Retinal pigment epithelial cell (primary cell): ENCODE measurements at regions not wholly inside any gene's neighbourhood (a gene's known extent, or its start where the extent isn't known, plus 50 kb on each side); places are given as distances from the start of the nearest gene placed in this dataset.

ENCODE experiments used
- DNase-seq: peaks from one replicate; pipeline ENCODE4 v3.0.0-alpha.2; 2010; ENCODE audit warnings: low read depth
- H3K4me3 ChIP-seq: 2 replicates; pipeline ENCODE4 v1.5.1; 2011; ENCODE audit warnings: mild to moderate bottlenecking, low read length, control low read depth, moderate library complexity
- TF ChIP-seq, protein P1 (sequence below): conservative IDR thresholded peaks from 2 replicates; pipeline ENCODE4 v1.5.1; 2011; ENCODE audit warnings: low read depth, low read length, control low read depth, inconsistent platforms

- TF ChIP-seq, protein P1, sequence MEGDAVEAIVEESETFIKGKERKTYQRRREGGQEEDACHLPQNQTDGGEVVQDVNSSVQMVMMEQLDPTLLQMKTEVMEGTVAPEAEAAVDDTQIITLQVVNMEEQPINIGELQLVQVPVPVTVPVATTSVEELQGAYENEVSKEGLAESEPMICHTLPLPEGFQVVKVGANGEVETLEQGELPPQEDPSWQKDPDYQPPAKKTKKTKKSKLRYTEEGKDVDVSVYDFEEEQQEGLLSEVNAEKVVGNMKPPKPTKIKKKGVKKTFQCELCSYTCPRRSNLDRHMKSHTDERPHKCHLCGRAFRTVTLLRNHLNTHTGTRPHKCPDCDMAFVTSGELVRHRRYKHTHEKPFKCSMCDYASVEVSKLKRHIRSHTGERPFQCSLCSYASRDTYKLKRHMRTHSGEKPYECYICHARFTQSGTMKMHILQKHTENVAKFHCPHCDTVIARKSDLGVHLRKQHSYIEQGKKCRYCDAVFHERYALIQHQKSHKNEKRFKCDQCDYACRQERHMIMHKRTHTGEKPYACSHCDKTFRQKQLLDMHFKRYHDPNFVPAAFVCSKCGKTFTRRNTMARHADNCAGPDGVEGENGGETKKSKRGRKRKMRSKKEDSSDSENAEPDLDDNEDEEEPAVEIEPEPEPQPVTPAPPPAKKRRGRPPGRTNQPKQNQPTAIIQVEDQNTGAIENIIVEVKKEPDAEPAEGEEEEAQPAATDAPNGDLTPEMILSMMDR: no peak
- no peak overlapping the region for H3K4me3 ChIP-seq
- DNase-seq: no peak
These were observed 125.3 kb downstream of the SAMD9 start for GRCh38 chr7:92992483-92992882.

DNA sequence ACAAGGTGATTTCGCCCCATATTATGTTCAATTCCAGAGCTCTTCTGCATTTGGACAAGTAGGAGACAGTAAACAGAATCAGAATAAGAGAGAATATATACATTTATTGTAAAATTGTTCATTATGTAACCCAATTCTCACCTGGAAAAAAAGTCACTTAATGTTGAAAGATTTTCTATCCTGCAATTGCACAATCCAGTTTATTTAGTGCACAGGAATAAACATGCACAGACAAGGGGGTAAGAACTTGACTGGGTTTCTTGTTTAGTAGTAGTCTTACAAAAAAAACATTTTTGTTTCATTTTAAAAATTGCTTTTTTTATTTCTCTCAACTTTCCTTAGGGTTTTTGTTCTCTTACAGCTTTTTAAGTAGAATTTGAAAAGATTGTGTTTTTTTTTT is 126.6 kb downstream of the SAMD9 start:
- TF ChIP-seq, protein P1: no peak
- DNase-seq: no peak
- no peak overlapping the region for H3K4me3 ChIP-seq

DNA sequence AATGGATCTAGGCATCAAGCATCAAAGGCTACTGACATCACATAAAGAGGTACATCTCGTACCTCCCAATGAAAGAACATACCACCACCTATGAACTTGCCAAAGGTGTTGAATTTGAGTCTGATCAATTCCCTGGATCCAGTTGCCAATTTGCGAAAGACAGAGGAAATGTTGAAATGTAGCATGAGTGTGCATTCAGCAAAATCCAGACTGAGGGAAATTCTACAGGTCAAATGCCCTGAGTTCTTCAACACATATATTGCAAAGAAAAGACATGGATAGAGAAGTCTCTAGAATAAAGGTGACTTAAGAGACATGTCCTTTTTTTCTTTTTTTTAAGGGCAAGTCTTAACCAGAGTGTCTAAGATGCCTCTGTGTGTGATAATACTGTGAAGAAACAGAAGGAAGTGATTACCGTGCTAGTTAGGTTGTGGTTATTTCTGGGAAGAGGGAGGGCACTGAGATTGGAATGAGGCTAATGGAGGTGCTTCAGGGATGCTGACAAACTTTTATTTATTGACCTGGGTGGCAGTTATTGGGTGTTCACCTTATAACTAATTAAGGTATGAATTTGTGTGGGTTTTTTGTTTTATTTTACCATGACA is 128.7 kb downstream of the SAMD9 start:
- no peak for DNase-seq
- TF ChIP-seq, protein P1: no peak
- H3K4me3 ChIP-seq: no peak overlapping the region

DNA sequence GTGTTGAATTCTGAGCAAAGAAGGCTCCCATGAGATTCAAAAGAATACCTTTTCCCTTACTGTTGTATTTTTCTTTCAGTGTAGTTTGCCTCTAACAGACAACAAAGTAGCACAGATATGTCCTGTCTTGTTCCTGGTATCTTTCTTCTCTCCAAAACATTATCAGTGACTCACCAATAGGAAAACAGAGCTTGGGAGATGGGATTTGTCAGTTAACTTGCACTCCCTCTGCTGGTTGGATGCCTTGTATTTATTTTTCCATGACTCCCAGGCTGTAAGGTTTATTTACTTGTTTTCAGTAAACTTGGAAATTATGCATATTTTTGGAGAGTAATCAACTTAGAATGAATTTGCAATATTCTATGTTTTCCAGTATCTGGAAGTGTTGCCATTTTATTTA is 129.7 kb downstream of the SAMD9 start:
- TF ChIP-seq, protein P1: peak; percentile 51

DNA sequence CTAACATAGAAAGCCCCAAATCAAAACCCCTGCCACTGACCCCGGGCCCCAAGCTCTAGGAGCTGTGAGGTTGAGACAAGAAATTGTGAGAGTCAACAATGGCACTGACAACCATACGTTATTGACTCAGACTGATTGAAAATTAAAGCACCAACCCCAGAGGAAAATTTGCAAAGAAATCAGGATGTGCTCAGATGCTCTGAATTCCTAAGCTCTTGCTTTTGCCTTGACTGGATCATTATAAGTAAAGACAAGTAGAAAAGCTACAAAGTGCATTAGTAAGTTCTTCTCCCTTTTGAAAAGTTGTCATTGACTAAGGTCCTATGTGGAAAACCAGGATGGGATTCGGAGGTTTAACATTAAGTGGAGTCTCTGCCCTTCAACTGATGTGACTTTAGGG is 130.2 kb downstream of the SAMD9 start:
- TF ChIP-seq, protein P1: no peak
- H3K4me3 ChIP-seq: no peak overlapping the region
- no peak for DNase-seq

More for the DNA sequence above, 129.7 kb downstream of the SAMD9 start:
- no peak overlapping the region for H3K4me3 ChIP-seq
- DNase-seq: no peak

DNA sequence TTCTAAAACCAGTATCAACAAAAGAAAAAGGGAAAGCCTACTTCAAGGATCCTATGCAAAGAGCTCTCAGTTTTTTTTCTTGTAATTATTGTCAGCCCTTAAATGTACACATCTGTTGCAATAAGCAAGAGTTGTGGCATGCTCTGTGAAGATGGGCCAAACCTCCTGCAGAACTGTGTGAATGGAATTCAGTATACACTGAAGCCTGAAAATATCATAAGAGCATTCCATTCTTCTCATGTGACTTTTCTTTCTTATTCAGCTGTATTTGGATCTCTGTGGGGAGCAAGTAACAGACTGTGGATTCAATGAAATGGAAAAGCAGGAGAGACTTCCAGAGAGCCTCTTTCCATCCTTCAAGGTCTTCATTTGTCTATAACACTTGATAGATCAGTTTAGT is 130.7 kb downstream of the SAMD9 start:
- no peak for DNase-seq
- H3K4me3 ChIP-seq: no peak overlapping the region
- TF ChIP-seq, protein P1: no peak

DNA sequence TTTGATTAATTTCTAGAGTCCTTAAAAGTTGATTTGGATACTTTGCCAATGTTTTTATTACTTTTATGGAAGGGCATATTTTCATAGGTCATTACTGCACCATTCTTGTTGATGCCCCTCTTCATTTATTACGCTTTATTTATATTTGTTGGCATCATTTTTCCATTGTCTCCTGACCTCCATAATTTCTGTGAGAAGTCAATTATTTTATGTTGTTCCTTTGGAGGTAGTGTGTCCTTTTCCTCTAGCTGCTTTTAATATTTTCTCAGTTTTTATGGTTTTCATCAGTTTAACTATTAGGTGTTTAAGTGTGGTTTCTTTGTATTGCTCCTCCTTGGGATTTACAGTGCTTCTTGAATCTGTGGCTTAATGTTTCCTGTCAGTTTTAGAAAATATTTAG is 134.9 kb downstream of the SAMD9 start:
- DNase-seq: no peak
- TF ChIP-seq, protein P1: no peak
- no peak overlapping the region for H3K4me3 ChIP-seq
